HG03103 (cell line): ENCODE measurements at regions not wholly inside any gene's neighbourhood (a gene's known extent, or its start where the extent isn't known, plus 50 kb on each side); places are given as distances from the start of the nearest gene placed in this dataset.
"Not testable (repeated sequence)": the region's sequence is repeated elsewhere in the genome, so short reads cannot be mapped to it uniquely, and the experiment has no call there.

Experiments
- ATAC-seq: cut with Tn5 transposase; IDR thresholded peaks from one replicate; pipeline ENCODE4 v1.9.1; 2021; ENCODE audit warnings: low read depth; ENCODE audit not compliant: unreplicated experiment

GRCh38 chr4:81704461-81704860, 232.8 kb upstream of the RASGEF1B start:
- no peak for ATAC-seq

GRCh38 chr4:81700189-81700588, 228.5 kb upstream of the RASGEF1B start:
- ATAC-seq, result no peak

- no peak for ATAC-seq
Measured at GRCh38 chr4:81698538-81699296, 227.0 kb upstream of the RASGEF1B start.

- ATAC-seq, result no peak
Measured at GRCh38 chr4:81694176-81694913, 222.6 kb upstream of the RASGEF1B start.

- ATAC-seq, result no peak
Measured at GRCh38 chr4:81690871-81691270, 219.2 kb upstream of the RASGEF1B start.

- no peak for ATAC-seq
Measured at GRCh38 chr4:81688085-81688484, 216.4 kb upstream of the RASGEF1B start.

GRCh38 chr4:81687471-81687870, 215.8 kb upstream of the RASGEF1B start:
- ATAC-seq, result no peak

- ATAC-seq, result no peak
Measured at GRCh38 chr4:81685104-81685503, 213.4 kb upstream of the RASGEF1B start.

GRCh38 chr4:81684352-81684751, 212.6 kb upstream of the RASGEF1B start:
- ATAC-seq, result no peak

GRCh38 chr4:81682492-81682891, 210.8 kb upstream of the RASGEF1B start:
- no peak for ATAC-seq

GRCh38 chr4:81679315-81679714, 207.6 kb upstream of the RASGEF1B start:
- no peak for ATAC-seq

GRCh38 chr4:81678801-81679200, 207.1 kb upstream of the RASGEF1B start:
- ATAC-seq, result no peak

GRCh38 chr4:81676537-81676936, 204.8 kb upstream of the RASGEF1B start:
- ATAC-seq, result no peak

GRCh38 chr4:81675791-81676393, 204.2 kb upstream of the RASGEF1B start:
- no peak for ATAC-seq

- ATAC-seq, result no peak
Measured at GRCh38 chr4:81673961-81674360, 202.3 kb upstream of the RASGEF1B start.

- not testable (repeated sequence) for ATAC-seq
Measured at GRCh38 chr4:81668328-81668727, 196.6 kb upstream of the RASGEF1B start.

GRCh38 chr4:81667539-81667938, 195.8 kb upstream of the RASGEF1B start:
- no peak for ATAC-seq

GRCh38 chr4:81666491-81666890, 194.8 kb upstream of the RASGEF1B start:
- ATAC-seq, result no peak

- ATAC-seq, result no peak
Measured at GRCh38 chr4:81665649-81666048, 193.9 kb upstream of the RASGEF1B start.

- ATAC-seq, result no peak
Measured at GRCh38 chr4:81665045-81665444, 193.3 kb upstream of the RASGEF1B start.

GRCh38 chr4:81664079-81664478, 192.4 kb upstream of the RASGEF1B start:
- no peak for ATAC-seq

- ATAC-seq, result no peak
Measured at GRCh38 chr4:81663368-81663767, 191.7 kb upstream of the RASGEF1B start.
